ENCODE measurements at regions not wholly inside any gene's neighbourhood (a gene's known extent, or its start where the extent isn't known, plus 50 kb on each side); places are given as distances from the start of the nearest gene placed in this dataset.

- no peak for TF ChIP-seq ZFX (IDR thresholded peaks at IDR 0.05; ENCODE audit: borderline replicate concordance)
- TF ChIP-seq, protein P1, sequence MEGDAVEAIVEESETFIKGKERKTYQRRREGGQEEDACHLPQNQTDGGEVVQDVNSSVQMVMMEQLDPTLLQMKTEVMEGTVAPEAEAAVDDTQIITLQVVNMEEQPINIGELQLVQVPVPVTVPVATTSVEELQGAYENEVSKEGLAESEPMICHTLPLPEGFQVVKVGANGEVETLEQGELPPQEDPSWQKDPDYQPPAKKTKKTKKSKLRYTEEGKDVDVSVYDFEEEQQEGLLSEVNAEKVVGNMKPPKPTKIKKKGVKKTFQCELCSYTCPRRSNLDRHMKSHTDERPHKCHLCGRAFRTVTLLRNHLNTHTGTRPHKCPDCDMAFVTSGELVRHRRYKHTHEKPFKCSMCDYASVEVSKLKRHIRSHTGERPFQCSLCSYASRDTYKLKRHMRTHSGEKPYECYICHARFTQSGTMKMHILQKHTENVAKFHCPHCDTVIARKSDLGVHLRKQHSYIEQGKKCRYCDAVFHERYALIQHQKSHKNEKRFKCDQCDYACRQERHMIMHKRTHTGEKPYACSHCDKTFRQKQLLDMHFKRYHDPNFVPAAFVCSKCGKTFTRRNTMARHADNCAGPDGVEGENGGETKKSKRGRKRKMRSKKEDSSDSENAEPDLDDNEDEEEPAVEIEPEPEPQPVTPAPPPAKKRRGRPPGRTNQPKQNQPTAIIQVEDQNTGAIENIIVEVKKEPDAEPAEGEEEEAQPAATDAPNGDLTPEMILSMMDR (IDR thresholded peaks at IDR 0.05), result no peak
Measured at GRCh38 chr2:15861898-15862297, 78.5 kb upstream of the MYCN start.

GRCh38 chr2:15863089-15863488, 77.3 kb upstream of the MYCN start:
- TF ChIP-seq, protein P1 (IDR thresholded peaks at IDR 0.05), result no peak
- TF ChIP-seq ZFX (IDR thresholded peaks at IDR 0.05; ENCODE audit: borderline replicate concordance), result no peak

More at GRCh38 chr2:15861898-15862297, 78.5 kb upstream of the MYCN start:
- H3K27ac ChIP-seq, result no peak overlapping the region

GRCh38 chr2:15863494-15864175, 76.7 kb upstream of the MYCN start:
- TF ChIP-seq, protein P1 (IDR thresholded peaks at IDR 0.05), result no peak
- TF ChIP-seq ZFX (IDR thresholded peaks at IDR 0.05; ENCODE audit: borderline replicate concordance), result no peak
- no peak overlapping the region for H3K27ac ChIP-seq

More at GRCh38 chr2:15863089-15863488, 77.3 kb upstream of the MYCN start:
- H3K27ac ChIP-seq, result no peak overlapping the region

DNA sequence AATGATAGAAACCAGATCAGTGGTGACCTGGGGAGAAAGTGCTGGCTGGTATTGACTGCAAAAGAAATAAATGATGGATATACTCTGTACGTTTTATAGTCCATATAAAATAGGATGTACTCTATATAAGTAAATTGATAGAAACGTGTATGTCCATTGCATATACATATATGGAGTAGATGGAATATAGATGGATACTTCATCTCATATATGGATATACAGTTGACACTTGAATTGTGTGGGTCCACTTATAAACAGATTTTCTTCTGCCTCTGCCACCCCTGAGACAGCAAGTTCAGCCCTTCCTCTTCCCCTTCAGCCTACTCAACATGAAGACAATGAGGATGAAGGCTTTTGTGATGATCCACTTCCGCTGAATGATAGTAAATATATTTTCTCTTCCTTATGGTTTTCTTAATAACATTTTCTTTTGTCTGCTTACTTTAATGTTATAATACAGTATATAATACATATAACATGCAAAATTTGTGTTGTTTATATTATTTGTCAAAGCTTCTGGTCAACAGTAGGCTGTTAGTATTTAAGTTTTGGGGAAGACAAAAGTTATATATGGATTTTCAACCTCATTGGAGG, 76.1 kb upstream of the MYCN start:
- TF ChIP-seq, protein P1 (IDR thresholded peaks at IDR 0.05), result no peak
- TF ChIP-seq ZFX (IDR thresholded peaks at IDR 0.05; ENCODE audit: borderline replicate concordance), result no peak
- H3K27ac ChIP-seq, result no peak overlapping the region

DNA sequence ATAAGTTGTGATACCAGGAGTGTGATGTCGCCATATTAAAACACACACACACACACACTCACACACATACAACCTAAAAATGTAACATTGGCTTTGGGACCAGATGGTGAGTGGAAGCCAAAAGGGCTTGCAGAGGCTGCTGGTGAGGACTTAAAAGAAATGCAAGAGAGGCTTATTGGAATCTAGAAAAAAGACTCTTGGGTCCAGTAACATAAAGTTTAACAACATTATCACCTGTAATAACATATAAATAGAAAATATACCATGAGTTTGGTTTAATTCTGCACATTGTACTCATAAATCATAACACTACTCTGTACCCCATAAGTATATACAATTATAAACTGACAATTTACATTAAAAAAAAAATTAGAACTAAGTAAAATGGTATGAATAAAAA, 74.4 kb upstream of the MYCN start:
- H3K27ac ChIP-seq, result no peak overlapping the region
- TF ChIP-seq, protein P1 (IDR thresholded peaks at IDR 0.05), result no peak

DNA sequence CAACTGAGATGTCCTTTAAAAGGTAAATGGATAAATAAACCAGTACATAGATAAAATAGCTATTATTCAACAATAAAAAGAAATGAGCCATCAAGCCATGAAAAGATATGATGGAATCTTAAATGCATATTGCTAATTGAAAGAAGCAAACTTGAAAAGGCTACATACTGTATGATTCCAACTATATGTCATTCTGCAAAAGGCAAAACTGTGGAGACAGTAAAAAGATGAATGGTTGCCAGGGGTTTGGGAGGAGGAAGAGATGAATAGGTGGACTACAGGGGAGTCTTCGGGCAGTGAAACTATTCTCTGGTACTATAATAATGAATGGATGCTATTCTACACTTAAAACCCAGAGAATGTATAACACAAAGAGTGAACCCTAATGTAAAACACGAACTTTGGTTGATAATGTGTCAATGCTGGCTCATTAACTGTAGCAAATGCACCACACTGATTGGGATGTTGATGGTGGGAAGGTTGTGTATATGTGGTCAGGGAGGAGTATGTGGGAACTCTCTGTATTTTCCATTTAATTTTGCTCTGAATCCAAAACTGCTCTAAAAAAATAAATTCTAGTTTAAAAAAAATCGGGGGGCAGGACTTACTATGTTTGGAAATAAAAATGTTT, 73.7 kb upstream of the MYCN start:
- TF ChIP-seq, protein P1 (IDR thresholded peaks at IDR 0.05), result no peak
- no peak for TF ChIP-seq ZFX (IDR thresholded peaks at IDR 0.05; ENCODE audit: borderline replicate concordance)
- no peak overlapping the region for H3K27ac ChIP-seq

All from 22Rv1 (cell line).